HG03432 (cell line): ENCODE measurements at regions not wholly inside any gene's neighbourhood (a gene's known extent, or its start where the extent isn't known, plus 50 kb on each side); places are given as distances from the start of the nearest gene placed in this dataset.
A peak's percentile ranks its signal among the peaks of the same experiment; 100 is the strongest.

ENCODE experiments used
- ATAC-seq: cut with Tn5 transposase; IDR thresholded peaks from one replicate; pipeline ENCODE4 v1.9.1; 2021; ENCODE audit warnings: mild to moderate bottlenecking, moderate library complexity; ENCODE audit not compliant: unreplicated experiment

DNA sequence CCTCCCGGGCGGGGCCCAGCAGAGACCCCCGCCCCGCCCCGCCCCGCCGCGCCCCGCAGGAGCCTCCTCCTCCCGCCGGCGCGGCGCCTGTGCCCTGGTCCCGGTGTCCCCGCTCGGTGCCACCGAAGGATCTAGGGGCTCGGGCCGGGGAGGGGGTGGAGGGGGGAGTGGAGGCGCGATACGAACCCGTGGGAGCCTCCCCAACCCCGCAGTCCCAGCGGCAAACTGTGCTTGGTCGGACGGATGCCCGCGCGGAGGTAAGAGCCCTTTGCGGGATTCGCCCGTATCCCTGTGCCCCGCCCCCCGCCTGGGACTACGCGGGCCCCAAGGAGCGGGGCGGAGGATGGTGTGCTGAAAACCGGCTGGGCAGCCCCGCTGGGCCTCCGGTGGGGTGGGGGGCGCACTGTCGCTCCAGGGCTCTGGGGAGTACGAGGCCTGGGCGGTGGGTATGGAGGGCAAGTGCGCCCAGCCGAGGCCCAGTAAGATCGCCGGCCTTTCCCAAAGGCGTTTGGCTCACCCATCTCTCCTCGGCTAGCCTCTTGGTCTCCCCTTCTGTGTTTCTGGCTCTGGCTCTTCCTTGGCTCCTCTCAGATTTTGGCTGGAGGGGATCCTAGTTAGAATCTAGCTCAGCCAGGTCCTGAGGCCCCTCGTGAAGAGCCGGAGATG is 65.6 kb upstream of the POLG start:
- peak; percentile 30 for ATAC-seq

DNA sequence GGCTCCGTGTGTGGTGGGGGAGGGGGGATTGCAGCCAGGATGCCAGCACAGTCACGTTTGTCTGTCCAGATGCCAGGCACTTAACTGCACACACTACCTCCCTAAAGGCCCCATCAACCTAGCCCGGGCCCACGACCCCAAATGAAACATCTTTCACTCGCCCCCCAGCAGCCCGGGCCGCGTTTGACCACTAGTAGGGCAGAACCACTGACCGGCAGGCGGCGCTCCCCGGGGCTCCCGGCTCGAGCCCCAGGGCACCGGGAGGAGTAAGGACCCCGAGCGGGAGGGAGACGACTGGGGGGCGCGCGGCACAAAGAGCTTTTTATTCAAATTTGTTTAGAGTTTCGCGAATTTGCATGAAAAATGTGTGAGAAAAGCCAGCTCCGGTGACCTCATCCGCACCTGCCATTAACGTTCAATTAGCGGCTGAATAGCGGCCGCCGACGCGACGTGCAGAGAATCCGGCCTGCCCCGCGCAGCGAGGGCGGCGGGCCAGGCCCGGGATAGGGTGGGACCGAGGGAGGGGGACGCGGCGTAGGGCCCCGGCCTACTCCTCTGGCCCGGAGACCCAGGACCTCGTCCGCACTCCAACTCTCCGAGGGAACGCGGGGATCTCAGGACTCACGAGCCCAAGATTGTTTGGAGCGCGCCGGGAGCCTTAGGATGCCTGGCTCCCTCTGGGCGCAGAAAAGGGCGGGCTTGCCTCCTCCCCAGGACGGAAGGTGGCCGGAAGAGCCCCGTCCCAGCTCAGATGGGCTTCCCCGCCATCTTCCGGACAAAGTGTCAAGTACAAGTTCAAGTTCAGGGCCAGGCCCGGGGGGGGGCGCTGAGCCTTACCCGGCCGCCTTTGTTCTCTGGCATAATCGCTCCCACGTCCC is 64.9 kb upstream of the POLG start:
- peak; percentile 78 for ATAC-seq

DNA sequence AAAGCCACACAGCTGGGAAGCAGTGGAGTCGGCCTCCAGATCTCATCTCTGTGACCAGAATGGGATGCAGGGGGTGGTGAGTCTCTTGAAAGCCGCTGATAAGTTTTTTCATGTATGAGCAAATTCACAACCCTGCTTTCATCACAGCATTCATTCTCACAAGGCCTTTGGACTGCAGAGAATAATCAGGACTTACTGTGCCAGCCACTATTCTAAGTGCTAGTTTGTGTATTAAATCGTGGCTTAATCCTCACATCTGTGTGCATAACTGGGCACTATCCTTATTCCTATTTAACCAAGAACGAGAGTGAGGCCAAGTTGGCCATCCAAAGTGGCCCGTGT is 64.2 kb upstream of the POLG start:
- ATAC-seq, result no peak

DNA sequence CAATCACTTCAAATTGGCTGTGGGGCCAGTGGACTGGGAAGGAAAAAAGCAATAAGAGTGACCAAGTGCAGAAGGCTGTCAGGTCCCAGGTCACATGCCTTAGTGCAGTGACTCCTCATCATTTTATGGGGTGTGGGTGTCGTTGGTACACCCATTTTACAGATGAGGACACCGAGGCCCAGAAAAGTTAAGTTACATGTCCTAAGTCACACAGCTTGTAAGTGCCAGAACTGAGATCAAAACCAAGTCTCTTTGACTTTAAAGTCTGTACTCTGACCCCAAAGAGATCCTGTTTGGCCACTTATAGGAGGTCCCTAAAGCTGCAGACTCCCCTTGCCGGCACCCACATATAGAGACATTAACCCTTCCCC is 63.0 kb upstream of the POLG start:
- ATAC-seq, result no peak

DNA sequence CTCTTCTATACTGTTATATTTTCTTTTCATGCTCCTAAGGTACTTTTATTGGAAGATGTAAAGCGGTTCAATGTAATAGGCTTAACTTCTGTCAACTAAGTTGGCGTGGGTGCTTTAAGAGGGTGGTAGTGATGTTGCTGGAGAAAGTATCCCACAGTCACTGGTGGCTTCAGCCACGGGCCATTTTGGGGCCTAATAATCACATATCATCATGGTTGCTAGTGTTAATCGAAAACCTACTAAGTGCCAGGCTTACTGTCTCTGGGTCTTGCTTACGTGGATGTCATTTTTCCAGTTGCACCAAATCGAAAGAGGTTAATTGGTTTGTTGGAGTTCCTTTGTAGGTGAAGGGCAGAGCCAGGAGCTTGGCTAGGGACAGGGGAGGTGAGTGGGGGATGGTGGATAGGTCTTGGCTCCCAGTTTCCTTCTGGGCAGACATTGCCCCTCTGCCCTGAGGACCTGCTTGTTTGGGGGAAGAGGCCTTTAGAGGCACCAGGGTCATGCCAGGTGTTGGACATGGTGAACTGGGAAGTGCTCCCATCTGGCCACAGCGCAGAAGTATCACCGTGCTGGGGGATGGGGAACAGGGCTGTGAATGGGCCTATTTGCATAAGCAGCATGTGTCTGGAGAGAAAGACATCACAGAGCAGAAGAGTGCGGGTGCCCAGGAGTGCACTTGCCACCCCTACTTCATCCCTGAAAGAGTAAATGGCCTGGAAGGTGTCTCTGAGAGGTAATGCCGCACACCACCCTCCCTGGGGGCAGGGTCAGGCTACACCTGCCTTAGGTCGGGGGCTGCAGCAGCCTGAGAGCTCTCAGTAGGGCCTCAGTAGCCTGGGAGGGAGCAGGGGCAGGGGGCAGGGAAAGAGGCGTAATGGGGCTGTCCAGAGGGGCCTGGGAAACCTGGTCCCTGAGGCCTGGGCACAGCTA is 62.4 kb upstream of the POLG start:
- ATAC-seq, result no peak

DNA sequence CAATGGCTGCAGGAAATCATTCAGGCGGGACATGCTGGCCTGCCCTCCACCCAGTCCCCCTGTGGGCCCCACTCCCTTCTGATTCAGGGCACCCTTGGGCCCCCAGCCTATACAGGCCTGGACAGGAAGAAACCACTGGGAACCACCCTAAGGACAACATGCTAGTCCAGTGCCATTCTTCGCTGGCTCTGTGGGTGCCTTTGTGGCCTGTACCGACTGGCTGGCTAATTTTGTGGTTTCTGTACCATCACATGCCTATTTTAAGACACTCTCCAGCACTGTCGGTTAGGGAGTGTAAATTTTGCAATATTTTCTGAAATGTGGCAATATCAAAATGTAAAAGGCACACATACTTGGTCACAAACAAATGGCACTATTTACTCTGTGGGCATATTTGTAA is 61.4 kb upstream of the POLG start:
- ATAC-seq, result no peak

DNA sequence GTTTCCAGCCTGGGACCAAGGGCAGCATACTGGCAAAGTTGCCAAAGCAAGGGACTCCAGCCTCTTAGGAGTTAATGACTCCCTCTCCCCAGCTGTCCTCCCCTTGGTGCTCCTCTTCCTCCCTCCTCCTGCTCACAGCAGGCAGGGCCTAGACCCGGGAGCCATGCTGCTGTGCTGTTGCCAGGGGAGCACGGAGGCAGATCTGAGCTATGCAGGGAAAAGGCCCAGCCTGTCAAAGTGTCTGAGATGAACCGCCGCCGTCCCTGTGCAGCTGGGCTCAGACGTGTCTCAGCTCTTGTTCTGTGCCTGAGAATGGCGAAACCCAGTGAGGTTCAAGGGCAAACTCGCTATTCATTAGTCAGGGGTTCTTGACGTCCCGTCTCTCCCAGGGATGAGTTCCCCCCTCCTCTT is 60.8 kb upstream of the POLG start:
- ATAC-seq, result no peak

DNA sequence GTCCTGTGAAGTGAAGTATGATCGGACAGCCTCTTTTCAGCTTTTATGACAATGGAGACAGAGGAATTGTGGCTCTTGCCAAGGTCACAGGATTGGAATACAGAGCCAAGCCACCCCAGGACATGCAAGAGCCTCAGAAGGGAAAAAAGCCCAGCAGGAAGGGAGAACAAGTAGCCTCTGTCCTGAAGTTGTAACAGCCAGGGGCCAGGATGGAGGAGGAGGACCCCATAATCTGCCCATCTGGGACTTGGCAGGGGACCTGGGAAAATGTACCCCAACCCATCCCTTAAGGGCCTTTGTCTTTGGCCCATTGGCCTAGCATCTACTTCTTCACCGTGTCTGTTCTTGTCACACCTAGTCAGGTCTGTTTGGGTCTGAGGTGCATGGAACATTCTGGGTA is 60.4 kb upstream of the POLG start:
- ATAC-seq, result no peak

DNA sequence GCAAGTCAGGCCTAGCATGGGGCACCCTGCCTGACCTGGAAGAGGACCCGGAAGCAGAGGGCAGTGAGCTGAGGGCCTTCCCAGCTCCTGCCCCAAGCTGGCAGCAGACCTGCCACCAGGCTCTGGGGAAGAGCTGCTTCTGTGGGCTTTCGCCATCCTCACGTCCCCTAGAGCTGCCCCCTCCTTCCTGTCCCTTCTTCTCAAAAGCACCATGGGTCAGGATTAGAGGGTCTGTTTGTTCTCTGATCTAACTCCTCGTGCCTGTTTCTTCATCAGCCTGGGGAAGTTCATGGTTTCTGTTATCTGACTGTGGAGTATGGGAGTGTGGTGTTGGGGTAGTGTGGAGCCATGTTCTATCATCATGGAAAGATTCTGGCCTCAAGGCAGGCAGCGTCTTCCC is 58.4 kb upstream of the POLG start:
- no peak for ATAC-seq

DNA sequence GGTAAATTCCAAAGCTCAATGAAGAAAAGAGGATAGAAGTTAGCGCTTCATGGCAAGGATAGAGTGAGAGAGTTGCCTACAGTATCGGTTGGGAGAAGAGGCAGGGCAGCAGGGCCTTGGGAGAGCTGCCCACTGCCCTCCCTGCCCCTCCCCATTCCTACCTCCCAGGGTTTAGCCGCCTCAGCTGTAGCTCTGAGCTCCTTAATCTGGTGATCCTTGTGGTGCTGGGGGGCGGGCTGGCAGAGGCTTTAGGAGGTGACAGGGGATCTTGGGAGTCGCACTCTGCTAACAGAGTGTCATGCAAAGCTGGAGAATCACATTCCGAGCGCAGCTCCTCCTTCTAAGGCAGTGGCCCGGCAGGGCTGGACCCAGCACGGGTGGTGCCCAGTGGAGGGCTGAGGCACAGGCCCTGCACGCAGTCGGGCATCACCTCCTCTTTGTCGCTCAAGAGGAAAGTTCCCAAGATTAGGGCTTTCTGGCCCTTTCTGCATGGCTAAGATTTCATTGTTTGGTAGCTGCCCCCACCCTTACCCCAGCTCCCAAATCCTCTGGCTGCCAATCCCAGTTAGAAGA is 57.1 kb upstream of the POLG start:
- no peak for ATAC-seq

DNA sequence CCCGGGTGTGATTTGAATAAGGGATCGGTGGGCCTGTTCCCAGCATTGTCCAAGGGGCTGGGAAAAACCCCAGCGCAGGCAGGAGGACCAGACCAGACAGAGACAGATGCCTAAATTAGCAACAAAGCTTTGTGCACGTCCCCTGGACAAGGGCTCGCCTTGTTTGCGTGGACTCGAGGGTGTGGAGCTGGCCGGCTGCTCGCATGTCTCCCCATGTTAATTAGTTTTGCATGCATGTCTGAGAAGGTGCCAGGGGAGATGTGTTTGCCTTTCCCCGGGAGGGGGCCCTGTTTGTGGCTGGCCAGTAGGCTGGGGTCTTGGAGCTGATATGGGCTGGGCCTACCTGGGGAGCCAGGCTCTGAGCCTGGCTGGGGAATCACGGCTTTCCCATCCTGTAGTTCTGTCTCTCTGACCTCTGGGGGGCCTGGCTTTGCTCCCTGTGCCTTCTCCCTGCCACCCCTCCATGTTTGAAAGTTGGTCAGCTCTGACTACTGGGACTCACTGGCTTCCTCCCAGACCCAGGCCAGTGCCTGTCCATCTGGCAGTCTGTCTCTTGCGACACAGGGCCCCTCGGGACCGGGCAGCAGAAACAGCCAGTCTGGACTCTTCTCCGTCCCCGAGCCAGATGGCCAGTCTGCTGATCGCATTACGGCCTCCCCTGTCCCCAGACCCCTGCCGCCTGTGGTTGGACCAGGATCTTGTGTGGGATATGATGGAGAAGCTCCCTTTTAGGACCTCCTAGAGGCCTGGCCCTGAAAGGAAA is 55.4 kb upstream of the POLG start:
- no peak for ATAC-seq

DNA sequence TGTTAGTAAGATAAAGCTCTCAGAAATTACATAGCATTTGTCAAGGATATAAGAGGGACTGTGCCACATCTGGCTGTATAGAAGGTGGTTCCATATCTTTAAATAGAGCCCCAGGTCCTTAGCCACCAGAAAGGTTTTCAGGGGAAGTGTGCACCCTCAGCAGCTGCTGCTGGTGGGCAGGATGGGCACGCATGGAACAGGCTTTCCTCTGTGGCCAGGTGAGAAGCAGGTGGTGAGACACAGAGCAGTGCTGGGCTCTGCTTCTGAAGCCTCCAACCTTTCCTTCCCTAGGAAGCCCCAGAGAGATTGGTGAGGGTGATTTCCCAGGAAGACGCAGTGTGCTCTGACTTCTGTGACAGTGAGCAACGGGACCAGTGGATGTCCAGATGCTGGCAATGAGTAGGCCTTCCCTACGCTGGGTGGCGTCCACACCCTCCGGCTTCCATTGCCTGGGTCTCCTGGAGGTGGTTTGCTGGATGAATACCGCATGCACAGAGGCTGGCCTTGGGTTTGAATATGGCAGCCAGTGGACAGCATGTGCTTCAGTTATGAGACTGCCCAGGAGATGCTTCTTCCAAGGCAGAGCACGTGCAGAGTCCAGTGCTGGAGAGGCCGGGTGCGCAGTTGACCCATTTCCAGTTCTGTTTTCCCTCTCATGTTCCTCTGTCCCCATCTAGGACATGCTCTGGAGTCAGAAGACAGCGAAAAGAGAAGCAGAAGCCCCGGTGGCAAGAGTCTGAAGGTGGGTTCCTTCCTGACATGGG is 52.7 kb upstream of the POLG start:
- ATAC-seq, result no peak

DNA sequence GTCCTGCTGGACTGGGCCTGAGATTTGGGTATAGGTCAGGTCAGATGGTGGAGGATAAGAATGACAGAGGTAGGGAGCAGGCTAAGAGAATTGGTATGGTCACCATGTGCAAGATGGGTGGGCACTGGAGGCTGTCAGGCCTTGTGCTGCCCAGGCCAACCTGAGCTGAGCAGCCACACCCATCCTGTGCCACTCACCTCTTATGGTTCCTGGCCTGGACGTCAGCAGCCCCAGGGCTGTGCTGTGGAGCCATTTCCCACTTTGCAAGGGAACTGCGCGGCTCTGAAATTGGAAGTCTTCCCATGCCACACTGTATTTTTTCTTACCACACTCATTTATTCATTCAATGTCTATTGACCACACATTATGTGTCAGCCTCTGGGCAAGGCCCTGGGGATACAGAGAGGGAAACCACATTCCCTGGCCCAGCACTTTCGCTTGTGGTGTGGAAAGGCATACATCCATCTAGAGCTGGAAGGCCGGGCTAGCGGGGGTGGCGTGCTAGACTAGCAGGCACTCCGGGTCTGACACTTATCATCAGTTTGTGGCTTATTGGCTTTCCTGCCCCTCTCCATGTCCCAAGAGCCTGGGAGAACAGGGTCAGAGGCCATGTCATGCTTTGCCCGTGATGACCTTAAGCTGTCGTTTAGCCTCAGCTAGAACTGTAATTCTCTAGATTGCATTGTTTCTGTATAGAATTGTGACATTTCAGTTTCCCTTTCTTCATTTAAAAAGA is 51.1 kb upstream of the POLG start:
- no peak for ATAC-seq
